ENCODE measurements at regions not wholly inside any gene's neighbourhood (a gene's known extent, or its start where the extent isn't known, plus 50 kb on each side); places are given as distances from the start of the nearest gene placed in this dataset.

DNA sequence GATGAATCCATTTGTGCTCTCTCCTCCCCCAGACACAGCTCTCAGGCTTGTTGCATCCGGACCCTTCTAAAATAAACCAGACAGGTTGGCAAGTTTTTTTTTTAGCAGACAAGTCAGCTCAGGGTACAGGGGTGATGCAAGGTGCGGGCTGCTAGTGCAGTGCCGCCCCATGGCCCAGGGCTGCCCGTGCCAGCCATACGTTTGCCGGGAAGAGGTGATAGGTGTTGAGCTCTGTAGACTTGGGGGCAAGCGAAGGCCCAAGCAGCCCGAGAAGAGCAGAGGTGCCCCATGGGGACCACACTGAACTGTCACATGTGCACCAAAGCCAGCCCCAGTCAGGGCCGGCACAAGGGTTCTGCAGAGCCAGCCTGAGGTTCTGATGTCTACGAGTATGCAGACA, 57.1 kb upstream of the PDSS1 start:
- no peak overlapping the region for H3K4me3 ChIP-seq (ENCODE audit: low read depth, low read length)
- no peak overlapping the region for H3K9ac ChIP-seq
- H3K79me2 ChIP-seq = no peaks in the 10 kb centered on the region
- no peaks in the 10 kb centered on the region for H3K36me3 ChIP-seq (ENCODE audit: control insufficient read depth, insufficient read depth, low read length)
- H3K9me3 ChIP-seq (ENCODE audit: control insufficient read depth, low read length) = no peaks in the 10 kb centered on the region
- TF ChIP-seq, protein P1, sequence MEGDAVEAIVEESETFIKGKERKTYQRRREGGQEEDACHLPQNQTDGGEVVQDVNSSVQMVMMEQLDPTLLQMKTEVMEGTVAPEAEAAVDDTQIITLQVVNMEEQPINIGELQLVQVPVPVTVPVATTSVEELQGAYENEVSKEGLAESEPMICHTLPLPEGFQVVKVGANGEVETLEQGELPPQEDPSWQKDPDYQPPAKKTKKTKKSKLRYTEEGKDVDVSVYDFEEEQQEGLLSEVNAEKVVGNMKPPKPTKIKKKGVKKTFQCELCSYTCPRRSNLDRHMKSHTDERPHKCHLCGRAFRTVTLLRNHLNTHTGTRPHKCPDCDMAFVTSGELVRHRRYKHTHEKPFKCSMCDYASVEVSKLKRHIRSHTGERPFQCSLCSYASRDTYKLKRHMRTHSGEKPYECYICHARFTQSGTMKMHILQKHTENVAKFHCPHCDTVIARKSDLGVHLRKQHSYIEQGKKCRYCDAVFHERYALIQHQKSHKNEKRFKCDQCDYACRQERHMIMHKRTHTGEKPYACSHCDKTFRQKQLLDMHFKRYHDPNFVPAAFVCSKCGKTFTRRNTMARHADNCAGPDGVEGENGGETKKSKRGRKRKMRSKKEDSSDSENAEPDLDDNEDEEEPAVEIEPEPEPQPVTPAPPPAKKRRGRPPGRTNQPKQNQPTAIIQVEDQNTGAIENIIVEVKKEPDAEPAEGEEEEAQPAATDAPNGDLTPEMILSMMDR (IDR thresholded peaks at IDR 0.05) = no peak
- H3K27me3 ChIP-seq (ENCODE audit: control insufficient read depth, insufficient read depth, low read length) = no peaks in the 10 kb centered on the region
- H2AFZ ChIP-seq = no peak overlapping the region
- H3K4me2 ChIP-seq (ENCODE audit: low read length) = no peak overlapping the region
- no peaks in the 10 kb centered on the region for H3K4me1 ChIP-seq
- no peak overlapping the region for H3K27ac ChIP-seq

DNA sequence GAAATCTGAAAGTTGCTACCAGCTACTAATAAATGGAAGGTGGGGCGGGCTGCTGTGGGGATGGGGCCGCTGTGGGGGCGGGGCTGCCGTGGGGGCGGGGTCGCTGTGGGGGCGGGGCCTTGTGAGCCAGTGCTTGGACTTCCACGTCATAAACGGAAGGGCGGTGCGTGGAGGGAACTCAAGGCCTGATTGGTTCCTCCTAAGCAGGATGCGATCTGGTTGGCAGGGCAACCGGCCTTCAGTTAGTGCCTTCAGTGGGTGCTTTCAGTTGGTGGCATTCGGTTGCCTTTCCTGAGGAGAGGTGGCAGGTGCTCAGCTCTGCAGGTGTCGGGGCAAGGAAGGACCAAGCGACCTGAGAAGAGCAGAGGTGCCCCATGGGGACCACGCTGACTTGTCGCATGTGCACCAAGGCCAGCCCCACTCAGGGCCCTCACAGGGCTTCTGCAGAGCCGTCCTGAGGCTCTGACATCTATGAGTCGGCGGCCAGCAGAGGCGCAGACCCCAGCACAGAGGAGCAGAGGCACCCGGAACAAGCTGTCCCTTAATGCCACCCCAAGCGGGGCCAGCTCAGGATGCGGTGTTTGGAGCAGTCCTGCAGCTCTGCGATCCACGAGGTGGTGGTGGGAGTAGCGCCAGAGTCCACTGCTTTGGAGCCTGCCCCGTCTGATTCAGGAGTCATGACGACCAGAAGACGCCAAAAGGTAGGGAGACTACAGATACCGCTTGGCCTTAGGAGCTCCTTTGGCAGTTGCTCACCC, 54.4 kb upstream of the PDSS1 start:
- H3K9me3 ChIP-seq (ENCODE audit: control insufficient read depth, low read length) = no peaks in the 10 kb centered on the region
- H3K36me3 ChIP-seq (ENCODE audit: control insufficient read depth, insufficient read depth, low read length) = no peaks in the 10 kb centered on the region
- H3K27ac ChIP-seq = no peak overlapping the region
- H3K4me1 ChIP-seq = no peaks in the 10 kb centered on the region
- H3K27me3 ChIP-seq (ENCODE audit: control insufficient read depth, insufficient read depth, low read length) = no peaks in the 10 kb centered on the region
- no peak overlapping the region for H2AFZ ChIP-seq
- no peak overlapping the region for H3K4me2 ChIP-seq (ENCODE audit: low read length)
- H3K9ac ChIP-seq = no peak overlapping the region
- no peak overlapping the region for H3K4me3 ChIP-seq (ENCODE audit: low read depth, low read length)
- H3K79me2 ChIP-seq = no peaks in the 10 kb centered on the region
- TF ChIP-seq, protein P1 (IDR thresholded peaks at IDR 0.05) = no peak

DNA sequence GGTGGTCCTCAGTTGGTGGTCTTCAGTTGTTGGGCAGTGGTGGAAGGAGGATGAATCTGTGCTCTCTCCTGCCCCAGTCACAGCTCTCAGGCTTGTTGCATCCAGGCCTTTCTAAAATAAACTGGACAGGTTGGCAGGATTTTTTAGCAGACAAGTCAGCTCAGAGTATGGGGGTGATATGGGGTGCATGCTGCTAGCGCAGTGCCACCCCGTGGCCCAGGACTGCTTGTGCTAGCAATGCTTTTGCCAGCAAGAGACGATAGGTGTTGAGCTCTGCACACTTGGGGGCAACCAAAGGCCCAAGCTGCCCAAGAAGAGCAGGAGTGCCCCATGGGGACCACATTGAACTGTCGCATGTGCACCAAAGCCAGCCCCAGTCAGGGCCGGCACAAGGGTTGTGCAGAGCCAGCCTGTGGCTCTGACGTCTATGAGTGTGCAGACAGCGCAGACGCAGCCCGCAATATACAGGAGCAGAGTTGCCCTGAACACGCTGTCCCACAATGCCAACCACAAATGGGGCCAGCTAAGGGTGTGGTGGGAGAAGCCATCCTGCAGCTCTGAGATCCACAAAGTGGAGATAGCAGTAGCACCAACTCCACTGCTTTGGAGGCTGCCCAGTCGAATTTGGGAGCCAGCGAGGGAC, 49.8 kb upstream of the PDSS1 start:
- Histone ChIP-seq H3K36me3 (ENCODE audit: control insufficient read depth, insufficient read depth, low read length) (no peaks in the 10 kb centered on the region), H3K4me3 (ENCODE audit: low read depth, low read length) (no peak overlapping the region), H3K9ac (no peak overlapping the region), H2AFZ (no peak overlapping the region), H3K9me3 (ENCODE audit: control insufficient read depth, low read length) (no peaks in the 10 kb centered on the region), H3K4me2 (ENCODE audit: low read length) (no peak overlapping the region), H3K4me1 (no peaks in the 10 kb centered on the region), H3K27ac (no peak overlapping the region), H3K79me2 (no peaks in the 10 kb centered on the region), H3K27me3 (ENCODE audit: control insufficient read depth, insufficient read depth, low read length) (no peaks in the 10 kb centered on the region)
- TF ChIP-seq, protein P1 (IDR thresholded peaks at IDR 0.05) = no peak

All from parathyroid adenoma (tissue), 2 donors.